Neural cell (in vitro differentiated cells): ENCODE measurements at regions not wholly inside any gene's neighbourhood (a gene's known extent, or its start where the extent isn't known, plus 50 kb on each side); places are given as distances from the start of the nearest gene placed in this dataset.

Experiments
- H2AFZ ChIP-seq: fragments of 200-600, 300-800 bp; sonication (generic), shearing (Covaris generic); 2 replicates; pipeline ENCODE4 v1.6.0; 2014; ENCODE audit warnings: low read depth, mild to moderate bottlenecking, antibody characterized with exemption, low read length, moderate library complexity
- H3F3A ChIP-seq: fragments of 200-600 bp; shearing (Covaris generic); 2 replicates; pipeline ENCODE4 v1.6.1; 2016; ENCODE audit warnings: mild to moderate bottlenecking, moderate library complexity, mixed read lengths, antibody characterized with exemption, low read length; ENCODE audit not compliant: insufficient read depth, poor library complexity, severe bottlenecking
- H3K27ac ChIP-seq: fragments of 200-600, 300-800 bp; sonication (generic), shearing (Covaris generic); 2 replicates; pipeline ENCODE4 v1.5.1; 2014; ENCODE audit warnings: mild to moderate bottlenecking, low read length, moderate library complexity
- H3K27me3 ChIP-seq: fragments of 300-800, 200-600 bp; sonication (generic), shearing (Covaris generic); 2 replicates; pipeline ENCODE4 v1.6.0; 2014; ENCODE audit warnings: mild to moderate bottlenecking, low read depth, low read length, moderate library complexity; ENCODE audit not compliant: insufficient read depth
- H3K36me3 ChIP-seq: fragments of 300-800, 200-600 bp; sonication (generic), shearing (Covaris generic); 2 replicates; pipeline ENCODE4 v1.5.1; 2014; ENCODE audit warnings: mild to moderate bottlenecking, antibody characterized with exemption, low read length, moderate library complexity; ENCODE audit not compliant: insufficient read depth
- H3K4me2 ChIP-seq: fragments of 300-800, 200-600 bp; sonication (generic), shearing (Covaris generic); 2 replicates; pipeline ENCODE4 v1.6.0; 2014; ENCODE audit warnings: mild to moderate bottlenecking, low read length
- H3K4me3 ChIP-seq: fragments of 300-800, 200-600 bp; sonication (generic), shearing (Covaris generic); 2 replicates; pipeline ENCODE4 v1.5.1; 2014; ENCODE audit warnings: mild to moderate bottlenecking, low read length, moderate library complexity
- H3K79me2 ChIP-seq: fragments of 200-600 bp; shearing (Covaris generic); replicated peaks from 2 replicates; pipeline ENCODE4 v1.6.0; 2014; ENCODE audit warnings: mild to moderate bottlenecking, low read length, moderate library complexity; ENCODE audit not compliant: insufficient read depth
- H3K9ac ChIP-seq: fragments of 300-800, 200-600 bp; sonication (generic), shearing (Covaris generic); 2 replicates; pipeline ENCODE4 v1.6.1; 2016; ENCODE audit warnings: mild to moderate bottlenecking, low read length, mixed read lengths
- H3K9me2 ChIP-seq: fragments of 200-600 bp; shearing (Covaris generic); 2 replicates; pipeline ENCODE4 v1.6.1; 2016; ENCODE audit warnings: mild to moderate bottlenecking, low read length, mixed read lengths; ENCODE audit not compliant: insufficient read depth
- H3K9me3 ChIP-seq: fragments of 200-600, 300-800 bp; sonication (generic), shearing (Covaris generic); 2 replicates; pipeline ENCODE4 v1.6.1; 2016; ENCODE audit warnings: mild to moderate bottlenecking, mixed run types, low read length, moderate library complexity, mixed read lengths
- H4K20me1 ChIP-seq: fragments of 200-600 bp; shearing (Covaris generic); 2 replicates; pipeline ENCODE4 v1.6.1; 2016; ENCODE audit warnings: mild to moderate bottlenecking, mixed run types; ENCODE audit not compliant: insufficient read depth
- EP300 ChIP-seq: fragments of 450-650 bp; conservative IDR thresholded peaks from 2 replicates; pipeline ENCODE4 v1.6.1; 2014; ENCODE audit warnings: antibody characterized with exemption, mild to moderate bottlenecking, moderate library complexity; ENCODE audit not compliant: poor library complexity, severe bottlenecking
- EZH2 ChIP-seq: fragments of 200-600, 300-800 bp; shearing (Covaris generic), sonication (generic); IDR thresholded peaks from 2 replicates; pipeline ENCODE4 v1.6.1; 2014; ENCODE audit warnings: antibody characterized with exemption, low read length, borderline replicate concordance, mild to moderate bottlenecking; ENCODE audit not compliant: insufficient read depth, poor library complexity, severe bottlenecking
- MXI1 ChIP-seq: fragments of 450-650 bp; conservative IDR thresholded peaks from 2 replicates; pipeline ENCODE4 v1.6.1; 2014; ENCODE audit warnings: antibody characterized with exemption, mild to moderate bottlenecking; ENCODE audit not compliant: poor library complexity, severe bottlenecking
- POLR2AphosphoS5 ChIP-seq: IDR thresholded peaks from 2 replicates; pipeline ENCODE4 v1.6.1; 2012
- RAD21 ChIP-seq: fragments of 450-650 bp; conservative IDR thresholded peaks from 2 replicates; pipeline ENCODE4 v1.6.1; 2014; ENCODE audit warnings: antibody characterized with exemption, mild to moderate bottlenecking, moderate library complexity
- REST ChIP-seq: IDR thresholded peaks from 2 replicates; pipeline ENCODE4 v1.6.1; 2012; ENCODE audit warnings: borderline replicate concordance
- SMC3 ChIP-seq: fragments of 450-650 bp; conservative IDR thresholded peaks from 2 replicates; pipeline ENCODE4 v1.6.1; 2014; ENCODE audit warnings: antibody characterized with exemption, mild to moderate bottlenecking, moderate library complexity; ENCODE audit not compliant: poor library complexity
- TAF1 ChIP-seq: IDR thresholded peaks from 2 replicates; pipeline ENCODE4 v1.6.1; 2012; ENCODE audit warnings: low read depth
- TF ChIP-seq, protein P1 (sequence below): fragments of 450-650 bp; IDR thresholded peaks from 2 replicates; pipeline ENCODE4 v1.5.1; 2014; ENCODE audit warnings: antibody characterized with exemption, mild to moderate bottlenecking, moderate library complexity; ENCODE audit not compliant: poor library complexity, severe bottlenecking

DNA sequence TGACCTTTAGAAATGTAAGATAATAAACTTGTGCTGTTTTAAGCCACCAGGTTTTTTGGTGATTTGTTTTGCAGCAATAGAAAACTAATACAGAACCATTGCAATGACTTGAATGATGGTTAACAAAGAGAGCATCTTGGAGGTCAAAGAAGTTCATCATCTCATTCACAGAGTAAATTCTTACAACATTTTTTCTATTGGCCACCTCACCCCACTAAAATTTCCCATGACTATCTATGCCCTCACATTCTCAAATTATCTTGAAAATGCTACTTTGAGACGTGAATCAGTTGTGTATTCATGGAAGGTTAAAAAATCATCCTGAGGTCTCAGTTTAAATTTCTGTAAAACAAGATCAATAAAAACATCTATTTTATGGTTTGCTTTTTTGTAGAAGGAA, 754.2 kb downstream of the SORCS1 start:
- Histone ChIP-seq H3K9ac (no peak overlapping the region), H3K27me3 (no peaks in the 10 kb centered on the region), H3K79me2 (no peaks in the 10 kb centered on the region), H4K20me1 (no peaks in the 10 kb centered on the region), H3K9me2 (no peaks in the 10 kb centered on the region), H3K4me3 (no peak overlapping the region), H3K4me2 (no peak overlapping the region), H3K9me3 (no peaks in the 10 kb centered on the region), H2AFZ (no peak overlapping the region), H3F3A (no peaks in the 10 kb centered on the region), H3K27ac (no peak overlapping the region), H3K36me3 (no peaks in the 10 kb centered on the region)
- TF ChIP-seq RAD21, result no peak
- no peak for TF ChIP-seq TAF1
- no peak for TF ChIP-seq REST
- TF ChIP-seq EZH2, result no peak
- no peak for TF ChIP-seq SMC3
- no peak for TF ChIP-seq MXI1

- Histone ChIP-seq H3K79me2 (no peaks in the 10 kb centered on the region), H3F3A (no peaks in the 10 kb centered on the region), H3K9me2 (no peaks in the 10 kb centered on the region), H3K36me3 (no peaks in the 10 kb centered on the region), H2AFZ (no peak overlapping the region), H3K9me3 (no peaks in the 10 kb centered on the region), H3K4me2 (no peak overlapping the region), H3K27me3 (no peaks in the 10 kb centered on the region), H3K27ac (no peak overlapping the region), H3K9ac (no peak overlapping the region), H3K4me3 (no peak overlapping the region), H4K20me1 (no peaks in the 10 kb centered on the region)
- TF ChIP-seq SMC3 (no peak), MXI1 (no peak), TAF1 (no peak)
Observed at GRCh38 chr10:106405141-106405540, 759.4 kb downstream of the SORCS1 start.

- Histone ChIP-seq H3K36me3 (no peaks in the 10 kb centered on the region), H3K27ac (no peak overlapping the region), H3K79me2 (no peaks in the 10 kb centered on the region), H3K4me3 (no peak overlapping the region), H3K4me2 (no peak overlapping the region), H4K20me1 (no peaks in the 10 kb centered on the region), H2AFZ (no peak overlapping the region), H3K9ac (no peak overlapping the region), H3K9me3 (no peaks in the 10 kb centered on the region), H3K27me3 (no peaks in the 10 kb centered on the region), H3F3A (no peaks in the 10 kb centered on the region), H3K9me2 (no peaks in the 10 kb centered on the region)
- no peak for TF ChIP-seq EZH2
- no peak for TF ChIP-seq SMC3
- no peak for TF ChIP-seq MXI1
- no peak for TF ChIP-seq TAF1
- no peak for TF ChIP-seq POLR2AphosphoS5
- TF ChIP-seq, protein P1, sequence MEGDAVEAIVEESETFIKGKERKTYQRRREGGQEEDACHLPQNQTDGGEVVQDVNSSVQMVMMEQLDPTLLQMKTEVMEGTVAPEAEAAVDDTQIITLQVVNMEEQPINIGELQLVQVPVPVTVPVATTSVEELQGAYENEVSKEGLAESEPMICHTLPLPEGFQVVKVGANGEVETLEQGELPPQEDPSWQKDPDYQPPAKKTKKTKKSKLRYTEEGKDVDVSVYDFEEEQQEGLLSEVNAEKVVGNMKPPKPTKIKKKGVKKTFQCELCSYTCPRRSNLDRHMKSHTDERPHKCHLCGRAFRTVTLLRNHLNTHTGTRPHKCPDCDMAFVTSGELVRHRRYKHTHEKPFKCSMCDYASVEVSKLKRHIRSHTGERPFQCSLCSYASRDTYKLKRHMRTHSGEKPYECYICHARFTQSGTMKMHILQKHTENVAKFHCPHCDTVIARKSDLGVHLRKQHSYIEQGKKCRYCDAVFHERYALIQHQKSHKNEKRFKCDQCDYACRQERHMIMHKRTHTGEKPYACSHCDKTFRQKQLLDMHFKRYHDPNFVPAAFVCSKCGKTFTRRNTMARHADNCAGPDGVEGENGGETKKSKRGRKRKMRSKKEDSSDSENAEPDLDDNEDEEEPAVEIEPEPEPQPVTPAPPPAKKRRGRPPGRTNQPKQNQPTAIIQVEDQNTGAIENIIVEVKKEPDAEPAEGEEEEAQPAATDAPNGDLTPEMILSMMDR, result no peak
- no peak for TF ChIP-seq EP300
- no peak for TF ChIP-seq REST
- no peak for TF ChIP-seq RAD21
Observed at GRCh38 chr10:106402458-106402857, 762.0 kb downstream of the SORCS1 start.
